ENCODE measurements at regions not wholly inside any gene's neighbourhood (a gene's known extent, or its start where the extent isn't known, plus 50 kb on each side); places are given as distances from the start of the nearest gene placed in this dataset.

DNA sequence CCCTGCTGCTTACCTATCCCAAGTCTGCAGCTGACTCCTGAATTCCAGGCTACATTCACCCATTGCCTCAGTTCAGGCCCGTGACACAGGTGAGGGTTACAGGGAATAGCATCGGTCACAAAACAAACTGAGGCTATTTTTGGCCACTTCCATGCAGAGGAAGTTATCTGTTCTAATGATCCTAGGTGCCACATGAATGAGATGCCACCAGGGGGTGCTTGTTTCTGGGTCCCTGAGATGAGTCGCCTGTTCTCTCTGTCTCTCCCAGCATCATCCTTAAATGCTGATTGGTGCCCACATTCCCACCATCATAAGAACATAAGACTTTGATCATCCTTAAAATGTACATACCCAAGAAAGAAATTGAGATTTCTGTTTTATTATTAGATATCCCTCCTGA is 119.0 kb upstream of the CELF4 start:
- Mint-ChIP-seq H3K4me1 (no peaks in the 10 kb centered on the region), H3K36me3 (no peaks in the 10 kb centered on the region), H3K9me3 (peaks cover 7 to 19% of the 10 kb centered on the region in 2 donors), H3K4me3 (no peak overlapping the region), H3K27me3 (ENCODE audit: low read depth in 2 of 2) (no peaks in the 10 kb centered on the region), H3K27ac (no peak overlapping the region)
- WGBS (ENCODE audit: insufficient coverage) = 73% methylated on average over 3 of the region's 3 CpGs
- Histone ChIP-seq H3K9me3 (ENCODE audit: control insufficient read depth, insufficient read depth, low read length) (no peaks in the 10 kb centered on the region), H3K27me3 (ENCODE audit: control insufficient read depth, insufficient read depth, low read length) (no peaks in the 10 kb centered on the region), H3K4me3 (ENCODE audit: low read length) (no peak overlapping the region), H3K4me1 (ENCODE audit: control insufficient read depth, insufficient read depth, low read length) (no peaks in the 10 kb centered on the region), H3K36me3 (ENCODE audit: control insufficient read depth, insufficient read depth, low read length) (no peaks in the 10 kb centered on the region), H3K27ac (ENCODE audit: low read length) (no peak overlapping the region)
- TF ChIP-seq, protein P1, sequence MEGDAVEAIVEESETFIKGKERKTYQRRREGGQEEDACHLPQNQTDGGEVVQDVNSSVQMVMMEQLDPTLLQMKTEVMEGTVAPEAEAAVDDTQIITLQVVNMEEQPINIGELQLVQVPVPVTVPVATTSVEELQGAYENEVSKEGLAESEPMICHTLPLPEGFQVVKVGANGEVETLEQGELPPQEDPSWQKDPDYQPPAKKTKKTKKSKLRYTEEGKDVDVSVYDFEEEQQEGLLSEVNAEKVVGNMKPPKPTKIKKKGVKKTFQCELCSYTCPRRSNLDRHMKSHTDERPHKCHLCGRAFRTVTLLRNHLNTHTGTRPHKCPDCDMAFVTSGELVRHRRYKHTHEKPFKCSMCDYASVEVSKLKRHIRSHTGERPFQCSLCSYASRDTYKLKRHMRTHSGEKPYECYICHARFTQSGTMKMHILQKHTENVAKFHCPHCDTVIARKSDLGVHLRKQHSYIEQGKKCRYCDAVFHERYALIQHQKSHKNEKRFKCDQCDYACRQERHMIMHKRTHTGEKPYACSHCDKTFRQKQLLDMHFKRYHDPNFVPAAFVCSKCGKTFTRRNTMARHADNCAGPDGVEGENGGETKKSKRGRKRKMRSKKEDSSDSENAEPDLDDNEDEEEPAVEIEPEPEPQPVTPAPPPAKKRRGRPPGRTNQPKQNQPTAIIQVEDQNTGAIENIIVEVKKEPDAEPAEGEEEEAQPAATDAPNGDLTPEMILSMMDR (IDR thresholded peaks at IDR 0.05) = no peak
- intact Hi-C loops (cut with micrococcal nuclease) = no loop called here
- no peak for DNase-seq
- ATAC-seq = no peak

DNA sequence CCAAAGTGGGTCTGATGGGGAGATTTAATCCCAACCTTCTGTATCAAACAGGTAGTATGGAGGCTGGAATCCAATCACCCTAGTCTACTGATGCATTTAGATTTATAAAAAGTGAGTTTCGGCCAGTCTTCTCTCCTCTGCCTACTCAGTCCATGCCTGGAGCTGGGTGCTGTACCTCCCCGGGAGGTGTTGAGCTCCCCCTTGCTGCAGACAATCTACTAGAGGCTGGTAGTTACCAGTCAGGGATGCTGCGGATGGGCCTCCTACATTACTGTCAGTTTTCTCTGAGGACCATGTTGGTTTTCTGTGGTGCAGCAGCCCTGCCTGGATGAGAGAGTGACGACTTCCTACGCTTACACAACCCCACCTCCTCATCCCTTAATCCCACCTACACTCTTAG is 118.6 kb upstream of the CELF4 start:
- Histone ChIP-seq H3K4me1 (ENCODE audit: control insufficient read depth, insufficient read depth, low read length) (no peaks in the 10 kb centered on the region), H3K9me3 (ENCODE audit: control insufficient read depth, insufficient read depth, low read length) (no peaks in the 10 kb centered on the region), H3K36me3 (ENCODE audit: control insufficient read depth, insufficient read depth, low read length) (no peaks in the 10 kb centered on the region), H3K4me3 (ENCODE audit: low read length) (no peak overlapping the region), H3K27ac (ENCODE audit: low read length) (no peak overlapping the region), H3K27me3 (ENCODE audit: control insufficient read depth, insufficient read depth, low read length) (no peaks in the 10 kb centered on the region)
- H3K9me3 Mint-ChIP-seq = peaks cover 7 to 20% of the 10 kb centered on the region in 2 donors
- no peaks in the 10 kb centered on the region for H3K4me1 Mint-ChIP-seq
- TF ChIP-seq, protein P1 (IDR thresholded peaks at IDR 0.05) = no peak
- 95% methylated on average over 5 of the region's 5 CpGs for WGBS (ENCODE audit: insufficient coverage)
- ATAC-seq (no peak), DNase-seq (no peak)
- no peak overlapping the region for H3K4me3 Mint-ChIP-seq
- H3K27me3 Mint-ChIP-seq (ENCODE audit: low read depth in 2 of 2) = no peaks in the 10 kb centered on the region
- intact Hi-C loops (cut with micrococcal nuclease) = no loop called here
- H3K36me3 Mint-ChIP-seq = no peaks in the 10 kb centered on the region
- H3K27ac Mint-ChIP-seq = no peak overlapping the region

DNA sequence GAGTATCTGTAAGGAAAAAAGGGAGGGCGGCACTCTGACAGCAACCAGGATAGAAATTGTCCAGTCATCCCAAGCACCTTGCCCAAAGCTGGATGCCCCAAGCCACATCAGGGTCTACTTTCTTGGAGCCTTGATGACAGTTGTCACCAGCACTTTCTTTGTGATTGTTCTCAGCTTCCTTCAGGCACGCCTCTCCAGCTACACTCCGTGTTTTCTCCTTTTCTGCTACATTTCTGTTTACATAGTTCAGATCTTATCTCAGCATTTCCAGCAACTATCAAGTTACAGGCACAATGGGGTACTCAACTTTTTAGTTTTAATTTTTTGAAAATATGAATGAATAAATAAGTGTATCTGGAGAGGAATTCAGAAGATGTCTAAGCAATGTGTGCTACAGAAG is 115.3 kb upstream of the CELF4 start:
- Histone ChIP-seq H3K36me3 (ENCODE audit: control insufficient read depth, insufficient read depth, low read length) (no peaks in the 10 kb centered on the region), H3K4me3 (ENCODE audit: low read length) (no peak overlapping the region), H3K9me3 (ENCODE audit: control insufficient read depth, insufficient read depth, low read length) (peaks cover 3% of the 10 kb centered on the region), H3K27me3 (ENCODE audit: control insufficient read depth, insufficient read depth, low read length) (no peaks in the 10 kb centered on the region), H3K27ac (ENCODE audit: low read length) (no peak overlapping the region), H3K4me1 (ENCODE audit: control insufficient read depth, insufficient read depth, low read length) (no peaks in the 10 kb centered on the region)
- Mint-ChIP-seq H3K27me3 (ENCODE audit: low read depth in 2 of 2) (no peaks in the 10 kb centered on the region), H3K4me3 (no peak overlapping the region), H3K27ac (no peak overlapping the region), H3K36me3 (no peaks in the 10 kb centered on the region), H3K9me3 (peaks cover 3 to 12% of the 10 kb centered on the region in 2 donors), H3K4me1 (no peaks in the 10 kb centered on the region)
- ATAC-seq = no peak
- 63% methylated on average over 3 of the region's 3 CpGs for WGBS (ENCODE audit: insufficient coverage)
- TF ChIP-seq, protein P1 (IDR thresholded peaks at IDR 0.05) = no peak
- DNase-seq = no peak
- intact Hi-C loops (cut with micrococcal nuclease) = no loop called here

DNA sequence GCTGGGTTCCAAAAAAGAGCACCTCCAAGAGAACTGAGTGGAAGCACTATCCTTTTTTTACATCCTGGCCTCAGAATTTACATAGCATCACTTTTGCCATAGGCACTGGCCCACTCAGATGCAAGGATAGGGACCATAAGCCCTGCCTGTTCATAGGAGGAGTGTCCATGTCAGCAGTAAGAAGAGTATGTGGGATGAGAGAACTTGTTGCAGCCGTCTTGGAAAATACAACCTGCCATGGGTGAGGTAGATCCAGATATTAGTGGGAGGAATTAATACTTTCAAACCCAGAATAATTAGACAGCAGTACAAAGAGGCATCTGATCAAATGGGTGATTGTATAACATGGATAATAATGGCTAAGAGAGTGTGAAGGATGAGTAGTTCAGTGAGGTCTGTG is 110.7 kb upstream of the CELF4 start:
- Histone ChIP-seq H3K27ac (ENCODE audit: low read length) (no peak overlapping the region), H3K4me1 (ENCODE audit: control insufficient read depth, insufficient read depth, low read length) (no peaks in the 10 kb centered on the region), H3K27me3 (ENCODE audit: control insufficient read depth, insufficient read depth, low read length) (no peaks in the 10 kb centered on the region), H3K36me3 (ENCODE audit: control insufficient read depth, insufficient read depth, low read length) (no peaks in the 10 kb centered on the region), H3K4me3 (ENCODE audit: low read length) (no peak overlapping the region), H3K9me3 (ENCODE audit: control insufficient read depth, insufficient read depth, low read length) (peaks cover 7% of the 10 kb centered on the region)
- Mint-ChIP-seq H3K4me1 (no peaks in the 10 kb centered on the region), H3K27ac (no peak overlapping the region), H3K9me3 (peaks cover 5 to 8% of the 10 kb centered on the region in 2 donors), H3K4me3 (no peak overlapping the region), H3K27me3 (ENCODE audit: low read depth in 2 of 2) (no peaks in the 10 kb centered on the region), H3K36me3 (no peaks in the 10 kb centered on the region)
- no peak for DNase-seq
- intact Hi-C loops (cut with micrococcal nuclease) = no loop called here
- no peak for ATAC-seq
- TF ChIP-seq, protein P1 (IDR thresholded peaks at IDR 0.05) = no peak
- WGBS (ENCODE audit: insufficient coverage) = 100% methylated on average over 1 of the region's 1 CpG
